ENCODE measurements at regions not wholly inside any gene's neighbourhood (a gene's known extent, or its start where the extent isn't known, plus 50 kb on each side); places are given as distances from the start of the nearest gene placed in this dataset.

- no peak for TF ChIP-seq CTCF (IDR thresholded peaks at IDR 0.05)
- no peak for TF ChIP-seq ZFX (IDR thresholded peaks at IDR 0.05; ENCODE audit: borderline replicate concordance)
These were observed 488.3 kb downstream of the SPRY1 start for GRCh38 chr4:123884922-123885321.

Data from 22Rv1 (cell line).